NCI-H1417 (cell line): ENCODE measurements at regions not wholly inside any gene's neighbourhood (a gene's known extent, or its start where the extent isn't known, plus 50 kb on each side); places are given as distances from the start of the nearest gene placed in this dataset.
A peak's percentile ranks its signal among the peaks of the same experiment; 100 is the strongest.
"Not testable (repeated sequence)": the region's sequence is repeated elsewhere in the genome, so short reads cannot be mapped to it uniquely, and the experiment has no call there.

Experiments used
- DNase-seq, 3 experiments: peaks; one replicate each; lab custom pipeline; 2025; lab: John Stamatoyannopoulos, UW

- no peak for DNase-seq
Measured at GRCh38 chr2:199131876-199132275, 325.9 kb downstream of the SATB2 start.

DNA sequence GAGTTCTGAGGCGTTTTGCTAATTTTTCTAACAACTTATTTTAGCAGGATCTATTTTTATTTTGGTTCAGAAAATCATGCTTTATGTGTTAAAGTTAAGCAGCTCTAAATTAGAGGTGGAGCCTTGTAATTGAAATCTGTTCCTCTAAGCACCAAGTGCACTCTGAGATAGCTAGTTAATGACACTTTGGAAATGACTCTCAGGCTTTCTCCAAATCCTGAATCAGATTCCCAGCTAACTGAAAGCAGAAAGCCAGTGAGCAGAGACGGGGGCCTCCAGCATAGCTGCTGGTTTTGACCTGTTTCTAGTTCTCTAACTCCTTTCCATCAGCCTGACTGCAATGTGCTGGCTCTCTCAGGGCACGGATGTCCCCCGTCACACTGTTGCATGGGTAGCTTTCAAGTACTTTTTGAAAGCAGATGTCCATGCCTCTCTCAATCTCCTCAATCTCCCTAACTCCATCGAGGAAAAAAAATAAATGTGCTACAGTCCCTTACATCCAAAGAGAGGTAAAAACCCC lies 326.5 kb downstream of the SATB2 start:
- peak in 1 of 3 experiments; percentile 39 for DNase-seq

DNA sequence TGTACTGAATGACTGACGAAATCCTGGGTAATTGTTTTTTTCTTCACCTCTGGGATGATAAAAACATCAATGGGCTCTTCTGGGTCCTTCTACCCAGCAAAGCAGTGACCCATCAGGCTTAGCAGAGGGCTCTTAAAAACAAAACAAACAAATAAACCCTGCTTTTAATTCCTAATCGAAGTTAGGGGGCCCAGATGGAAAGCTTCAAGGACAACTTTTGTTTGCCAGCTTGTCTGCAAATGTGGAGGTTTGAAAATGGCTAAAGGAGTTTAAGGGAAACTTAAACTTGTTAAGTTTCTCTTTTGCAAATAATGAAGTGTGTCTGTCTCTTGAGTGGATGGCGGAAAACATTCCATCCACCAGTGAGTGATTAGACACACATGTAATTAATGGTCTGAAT lies 327.2 kb downstream of the SATB2 start:
- DNase-seq = peak in 1 of 3 experiments; percentile 39

GRCh38 chr2:199128476-199129229 lies 329.1 kb downstream of the SATB2 start:
- DNase-seq = no peak

DNA sequence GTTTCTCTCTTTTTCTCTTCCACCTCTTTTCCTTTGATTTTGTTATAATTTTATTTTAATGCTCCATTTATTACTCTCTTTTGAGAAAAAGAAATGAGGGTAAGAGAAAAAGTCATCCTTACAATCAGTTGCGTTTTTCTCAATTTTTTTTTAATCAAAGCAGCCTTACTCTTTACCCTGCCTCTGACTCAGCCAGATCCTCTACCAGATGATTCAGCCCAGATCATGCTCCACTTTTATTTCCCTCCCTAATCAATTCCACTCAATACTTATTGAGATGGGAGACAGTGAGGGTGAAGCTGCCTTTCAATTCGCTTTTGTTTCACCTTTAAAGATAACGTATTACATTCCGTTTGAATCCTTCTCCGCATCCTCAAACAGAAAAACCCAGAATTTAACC lies 337.9 kb downstream of the SATB2 start:
- DNase-seq = no peak

- DNase-seq = peak in 2 of 3 experiments; percentile 5 to 32
Measured at GRCh38 chr2:199118673-199119112, 339.0 kb downstream of the SATB2 start.

- no peak for DNase-seq
Measured at GRCh38 chr2:199115169-199115568, 342.6 kb downstream of the SATB2 start.

- no peak for DNase-seq
Measured at GRCh38 chr2:199113111-199113510, 344.6 kb downstream of the SATB2 start.

DNA sequence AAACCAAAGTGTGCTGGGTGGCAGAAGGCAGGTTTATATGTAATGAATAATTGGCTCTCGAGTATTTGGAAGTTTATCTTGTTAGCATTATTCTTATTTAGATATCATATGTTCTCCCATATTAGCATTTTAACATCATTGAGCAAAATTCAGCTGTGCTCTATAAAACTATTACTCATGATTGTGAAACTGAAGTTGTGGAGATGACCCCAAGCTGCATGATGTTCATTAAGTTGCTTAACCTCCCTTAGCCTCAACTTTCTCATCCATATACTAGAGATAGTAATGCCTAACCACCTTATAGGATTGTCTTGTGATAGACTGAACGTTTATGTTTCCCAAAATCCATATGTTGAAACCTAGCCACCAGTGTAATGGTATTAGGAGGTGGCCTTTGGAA lies 346.3 kb downstream of the SATB2 start:
- no peak for DNase-seq

DNA sequence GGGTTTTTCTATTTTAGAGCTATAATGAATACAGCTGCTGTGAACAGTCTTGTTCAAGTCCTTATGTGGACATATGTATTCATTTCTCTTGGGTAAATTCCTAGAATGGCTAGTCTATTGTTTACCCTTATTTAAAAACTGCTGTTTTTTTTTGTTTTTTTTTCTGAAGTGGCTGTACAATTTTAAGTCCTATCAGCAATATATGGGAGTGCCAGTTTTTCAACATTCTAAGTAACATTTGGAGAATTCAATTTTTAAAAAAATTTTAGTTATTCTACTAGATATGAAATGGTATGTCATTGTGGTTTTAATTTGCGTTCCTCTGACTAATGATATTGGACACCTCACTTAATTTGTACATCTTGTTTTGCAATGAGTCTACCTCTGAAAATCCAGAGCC lies 349.7 kb downstream of the SATB2 start:
- DNase-seq = no peak

DNA sequence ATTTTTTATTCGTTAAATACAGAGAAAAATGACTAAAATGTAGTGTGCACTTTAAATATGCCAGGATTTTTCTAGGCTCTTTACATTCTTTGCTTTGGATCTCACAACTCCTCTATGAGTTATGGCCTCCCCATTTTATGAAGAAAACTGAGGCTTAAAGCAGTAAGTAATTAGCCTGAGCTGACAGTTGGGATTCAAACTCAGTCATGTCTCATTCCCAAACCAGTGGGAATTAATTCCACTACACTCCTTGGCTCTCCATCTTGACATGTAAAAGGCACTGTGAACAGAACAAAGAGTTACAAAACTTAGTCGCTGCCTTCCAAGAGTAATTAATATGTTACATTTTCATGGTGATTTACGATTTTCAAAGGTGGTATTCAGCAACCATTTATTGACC lies 351.9 kb downstream of the SATB2 start:
- no peak for DNase-seq

DNA sequence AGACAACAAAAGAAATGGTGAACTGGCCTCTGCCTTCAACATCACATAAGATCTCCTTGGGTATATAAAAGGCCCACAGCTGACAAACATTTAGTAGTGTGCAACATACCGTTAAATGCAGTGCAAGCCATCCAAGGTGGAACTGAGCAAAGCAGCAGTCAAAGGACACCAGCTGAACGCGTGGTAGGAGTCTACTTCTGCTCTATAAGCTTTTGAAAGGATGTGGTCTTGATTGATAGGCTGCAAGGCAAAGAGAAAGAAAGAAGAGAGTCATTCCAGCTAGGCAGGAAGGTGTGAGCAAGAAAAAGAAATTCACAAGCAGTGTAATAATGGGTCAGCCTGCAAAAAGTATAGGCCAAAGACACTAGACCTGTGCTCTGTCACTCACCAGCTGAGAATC lies 356.3 kb downstream of the SATB2 start:
- DNase-seq = no peak

DNA sequence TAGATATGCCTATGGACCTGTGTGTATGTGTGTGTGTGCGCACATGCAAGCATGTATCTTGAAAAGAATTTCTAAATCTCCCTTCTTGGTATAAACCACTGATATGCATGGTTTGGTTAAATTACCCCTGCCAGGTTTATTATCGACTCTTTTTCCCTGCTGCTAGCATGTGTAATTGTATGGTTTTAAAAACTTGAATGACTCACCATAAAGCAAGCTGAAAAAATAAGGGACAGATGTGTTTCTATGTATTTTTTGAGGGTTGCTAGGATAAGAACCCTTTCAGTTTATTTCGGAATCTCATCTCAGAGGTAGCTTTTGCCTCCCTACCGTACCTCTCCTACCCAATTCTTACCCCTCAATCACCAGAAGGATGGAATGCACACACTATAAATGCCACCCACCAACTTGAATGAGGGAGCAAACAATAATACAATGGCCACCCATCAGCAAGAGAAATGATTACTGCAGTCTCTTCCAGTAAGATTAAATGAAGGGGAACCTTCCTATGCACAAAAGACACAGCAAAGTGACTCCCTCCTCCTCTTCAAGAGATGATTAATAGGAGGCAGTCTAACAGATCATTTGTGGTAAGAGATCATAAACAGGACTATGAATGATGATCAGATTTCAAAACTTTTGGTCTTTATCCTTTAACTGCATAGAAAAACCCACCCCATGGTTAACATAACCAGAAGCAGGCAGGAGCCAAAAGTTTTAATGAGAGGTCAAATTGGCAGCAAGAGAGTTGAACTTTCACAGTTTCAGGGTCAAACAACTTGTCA lies 357.2 kb downstream of the SATB2 start:
- peak; percentile 57 to 90 (median 57) for DNase-seq

DNA sequence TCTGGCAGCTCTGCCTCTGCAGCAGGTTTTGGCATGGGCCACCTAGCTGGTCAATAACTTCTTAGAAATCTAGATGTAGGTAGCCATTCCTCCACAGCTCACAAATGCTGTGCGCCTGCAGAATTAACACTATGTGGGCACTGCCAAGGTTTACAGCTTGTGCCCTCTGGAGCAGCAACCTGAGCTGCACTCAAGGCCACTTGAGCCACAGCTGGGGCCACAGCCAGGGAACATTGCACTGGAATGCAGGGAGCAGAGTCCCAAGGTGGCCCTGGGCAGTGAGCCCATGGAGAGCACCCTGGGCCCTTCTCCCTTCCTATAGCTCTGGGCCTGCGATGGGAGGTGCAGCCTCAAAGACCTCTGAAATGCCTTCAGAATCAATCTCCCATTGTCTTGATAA lies 365.3 kb downstream of the SATB2 start:
- DNase-seq = no peak

DNA sequence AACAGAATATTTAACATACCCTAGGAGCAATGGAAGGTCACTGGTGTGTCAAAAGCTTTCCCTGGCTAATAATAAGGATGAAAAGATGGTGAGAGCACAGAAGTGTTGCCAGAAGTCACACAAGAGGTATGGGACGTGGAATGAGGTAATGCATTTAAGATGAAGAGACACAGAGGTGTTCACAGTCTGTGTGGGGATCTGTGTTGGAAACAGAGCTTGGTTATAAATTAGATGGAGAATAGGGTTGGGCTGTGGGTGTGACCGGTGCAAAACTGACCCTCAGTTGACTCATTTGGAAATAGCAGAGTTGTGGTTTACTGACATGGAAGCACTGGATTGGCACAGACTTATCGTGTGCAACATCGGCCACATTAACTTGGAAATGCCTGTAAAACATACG lies 372.5 kb downstream of the SATB2 start:
- DNase-seq = no peak

DNA sequence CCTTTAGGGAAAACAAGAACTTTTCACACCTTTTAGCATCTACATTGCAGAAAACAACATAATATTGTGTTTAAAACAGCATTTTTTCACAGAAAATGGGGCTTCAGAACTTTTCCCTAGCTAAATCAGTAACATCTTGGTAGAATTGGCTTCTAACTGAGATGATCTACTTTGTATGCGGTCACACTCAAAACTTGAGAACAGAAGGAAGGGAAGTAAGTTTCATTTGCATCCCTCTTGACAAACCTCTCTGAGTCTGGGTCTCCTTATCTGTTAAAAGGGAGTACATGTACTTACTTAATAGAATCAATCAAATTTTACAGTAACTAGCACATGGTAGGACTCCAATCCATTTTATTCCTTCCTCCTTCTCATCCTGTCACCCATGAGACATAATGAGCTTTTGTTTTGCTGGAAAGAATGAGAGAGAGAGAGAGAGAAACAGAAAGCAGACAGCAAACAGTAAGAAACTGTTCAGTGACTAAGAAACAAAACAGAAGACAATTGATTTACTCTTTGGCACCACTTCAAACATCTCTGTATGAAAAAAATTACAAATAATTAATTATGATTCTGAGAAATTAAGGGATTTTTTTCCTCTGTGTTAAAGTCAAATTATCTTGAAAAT lies 387.3 kb downstream of the SATB2 start:
- DNase-seq = no peak

DNA sequence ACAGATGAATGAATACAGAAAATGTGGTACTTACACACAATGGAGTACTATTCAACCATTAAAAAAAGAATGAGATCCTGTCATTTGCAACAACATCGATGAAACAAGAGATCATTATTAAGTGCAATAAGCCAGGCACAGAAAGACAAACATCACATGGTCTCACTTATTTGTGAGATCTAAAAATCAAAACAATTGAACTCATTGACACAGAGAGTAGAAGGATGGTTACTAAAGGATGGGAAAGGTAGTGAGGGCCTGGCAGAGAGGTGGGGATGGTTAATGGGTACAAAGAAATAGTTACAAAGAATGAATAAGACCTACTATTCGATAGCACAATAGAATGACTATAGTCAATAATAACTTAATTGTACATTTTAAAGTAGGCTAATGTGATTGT lies 393.5 kb downstream of the SATB2 start:
- DNase-seq = no peak

GRCh38 chr2:199057936-199058335 lies 399.8 kb downstream of the SATB2 start:
- no peak for DNase-seq

DNA sequence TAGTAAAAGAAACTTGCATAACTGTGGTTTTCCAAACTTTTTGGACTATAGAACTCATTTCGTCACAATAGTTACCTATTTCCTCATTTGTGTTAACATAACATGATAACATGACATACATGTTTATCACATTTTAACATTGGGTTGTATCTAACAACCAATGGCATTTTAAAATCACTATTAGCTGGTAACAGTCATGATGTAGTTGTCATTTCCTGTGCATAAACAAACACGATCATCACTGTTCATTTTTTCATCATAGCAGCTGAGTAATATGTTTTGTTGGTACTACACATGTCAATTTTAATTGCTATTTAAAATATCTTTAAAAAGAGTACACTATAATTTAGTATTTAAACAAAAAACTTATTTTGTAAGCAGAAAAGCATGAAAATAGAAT lies 402.4 kb downstream of the SATB2 start:
- DNase-seq = no peak

DNA sequence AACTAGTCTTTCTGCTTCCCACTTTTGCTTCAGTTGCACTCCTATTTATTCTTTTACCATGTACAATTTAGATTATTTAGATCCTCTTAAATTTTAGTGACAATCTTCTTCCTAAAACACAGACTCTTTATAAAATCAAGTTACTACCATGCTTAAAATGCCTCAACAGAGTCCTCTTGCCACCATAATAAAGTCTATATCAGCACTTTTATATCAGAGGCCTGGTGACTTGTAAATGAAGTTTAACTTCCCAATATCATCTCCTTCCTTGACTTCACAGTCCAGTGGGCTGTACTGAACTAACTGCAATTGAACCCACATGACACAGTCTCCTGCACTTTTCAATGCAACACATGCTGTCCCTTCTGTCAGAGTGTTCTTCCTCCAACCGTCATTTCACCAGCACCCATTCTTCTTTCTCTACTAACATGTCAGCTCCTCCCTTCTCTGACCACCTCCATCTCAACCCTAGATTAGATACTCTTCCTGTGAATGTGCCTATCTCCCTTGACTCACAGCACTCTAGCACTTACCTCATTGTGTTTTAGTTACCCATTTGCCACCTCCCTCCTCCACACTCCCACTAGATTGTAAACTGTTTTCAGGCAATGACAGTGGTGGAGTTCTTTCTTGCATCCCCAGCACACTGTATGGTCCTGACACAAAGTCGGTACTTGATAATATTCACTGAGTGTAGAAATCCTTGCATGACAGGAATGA lies 414.9 kb downstream of the SATB2 start:
- DNase-seq = no peak

- no peak for DNase-seq
Measured at GRCh38 chr2:199040522-199040921, 417.2 kb downstream of the SATB2 start.

GRCh38 chr2:199033761-199034160 lies 424.0 kb downstream of the SATB2 start:
- DNase-seq = not testable (repeated sequence)
